Naive thymus-derived CD4-positive, alpha-beta T cell (primary cell): ENCODE measurements at regions not wholly inside any gene's neighbourhood (a gene's known extent, or its start where the extent isn't known, plus 50 kb on each side); places are given as distances from the start of the nearest gene placed in this dataset.

Source experiments
- ATAC-seq: fragments of 150-1000 bp; cut with Tn5 transposase; 2 replicates; pipeline ENCODE4 v1.10.0; 2021; ENCODE audit warnings: mild to moderate bottlenecking, moderate library complexity
- CTCF ChIA-PET: fragments of 350-600 bp; sonication (Branson Sonifier 250); formaldehyde crosslinking; loops from one replicate; lab custom pipeline; 2021; ENCODE audit warnings: antibody characterized with exemption; lab: Charles Lee
- POLR2A ChIA-PET: fragments of 350-600 bp; sonication (Branson Sonifier 250); formaldehyde crosslinking; loops from one replicate; lab custom pipeline; 2021; ENCODE audit warnings: antibody characterized with exemption, inconsistent platforms; lab: Charles Lee
- DNase-seq, 9 donors: peaks; one replicate each; pipeline versions ENCODE4 v3.0.0 to v3.0.0-alpha.2; 2020 to 2022; ENCODE audit warnings: mixed read lengths in 1 of 9
- H3K27ac ChIP-seq: one replicate; pipeline ENCODE4 v1.7.0; 2013; ENCODE audit warnings: mild to moderate bottlenecking, low read depth, low read length, moderate library complexity
- H3K27me3 ChIP-seq, 2 donors: one replicate each; pipeline ENCODE4 v1.7.0; 2013; ENCODE audit warnings: low read length in 2 of 2, mild to moderate bottlenecking in 2 of 2, moderate library complexity in 2 of 2; ENCODE audit not compliant: control insufficient read depth in 2 of 2, insufficient read depth in 2 of 2
- H3K36me3 ChIP-seq, 3 experiments: 1 replicate in 2 of 3; 2 replicates in 1 of 3; pipeline ENCODE4 v1.7.0; 2013; ENCODE audit warnings: low read length in 3 of 3, mild to moderate bottlenecking in 3 of 3, moderate library complexity in 1 of 3; ENCODE audit not compliant: insufficient read depth in 3 of 3, control insufficient read depth in 2 of 3
- H3K4me1 ChIP-seq, 2 donors: one replicate each; pipeline ENCODE4 v1.7.0; 2013; ENCODE audit warnings: low read length in 2 of 2, mild to moderate bottlenecking in 2 of 2, moderate library complexity in 1 of 2; ENCODE audit not compliant: control insufficient read depth in 2 of 2, insufficient read depth in 2 of 2
- H3K4me3 ChIP-seq: 2 replicates; pipeline ENCODE4 v1.7.0; 2013; ENCODE audit warnings: mild to moderate bottlenecking, low read length
- H3K9me3 ChIP-seq, 3 experiments: 1 replicate in 2 of 3; 2 replicates in 1 of 3; pipeline ENCODE4 v1.7.0; 2013; ENCODE audit warnings: low read length in 3 of 3; ENCODE audit not compliant: control insufficient read depth in 2 of 3
- H3K27ac Mint-ChIP-seq, 9 donors: one replicate each; pipeline ENCODE4 v1.8.0; 2020 to 2022; ENCODE audit warnings: mixed read lengths in 9 of 9, mild to moderate bottlenecking in 8 of 9, moderate library complexity in 5 of 9, inconsistent platforms in 2 of 9
- H3K27me3 Mint-ChIP-seq, 5 donors: one replicate each; pipeline ENCODE4 v1.8.0; 2021 to 2022; ENCODE audit warnings: mixed read lengths in 5 of 5, mild to moderate bottlenecking in 1 of 5
- H3K36me3 Mint-ChIP-seq, 5 donors: one replicate each; pipeline ENCODE4 v1.8.0; 2020 to 2022; ENCODE audit warnings: mixed read lengths in 5 of 5, mild to moderate bottlenecking in 3 of 5, inconsistent platforms in 1 of 5
- H3K4me1 Mint-ChIP-seq, 7 donors: one replicate each; pipeline ENCODE4 v1.8.0; 2020 to 2022; ENCODE audit warnings: mixed read lengths in 7 of 7, mild to moderate bottlenecking in 3 of 7, inconsistent platforms in 1 of 7
- H3K4me3 Mint-ChIP-seq, 10 donors: one replicate each; pipeline ENCODE4 v1.8.0; 2020 to 2022; ENCODE audit warnings: mild to moderate bottlenecking in 10 of 10, mixed read lengths in 10 of 10, moderate library complexity in 6 of 10, inconsistent platforms in 2 of 10
- H3K9me3 Mint-ChIP-seq, 11 donors: one replicate each; pipeline ENCODE4 v1.8.0; 2020 to 2022; ENCODE audit warnings: mixed read lengths in 11 of 11, mild to moderate bottlenecking in 4 of 11, inconsistent platforms in 1 of 11, moderate library complexity in 1 of 11
- intact Hi-C, 2 donors: fragments of 100-400 bp; cut with micrococcal nuclease; formaldehyde crosslinking; loops; one replicate each; pipeline ENCODE4 v1.15.1; 2023

GRCh38 chr3:18238746-18239331 lies 186.3 kb downstream of the SATB1 start:
- ATAC-seq (no peak), DNase-seq (no peak)
- Mint-ChIP-seq H3K27ac (no peak overlapping the region), H3K4me1 (peaks cover 0 to 1% (median 0%) of the 10 kb centered on the region in 7 donors), H3K36me3 (no peaks in the 10 kb centered on the region), H3K9me3 (no peaks in the 10 kb centered on the region), H3K4me3 (no peak overlapping the region), H3K27me3 (peaks cover 2 to 17% (median 10%) of the 10 kb centered on the region in 5 donors)
- no peaks in the 10 kb centered on the region for H3K27me3 ChIP-seq
- no peaks in the 10 kb centered on the region for H3K36me3 ChIP-seq
- H3K4me1 ChIP-seq: no peaks in the 10 kb centered on the region
- ChIA-PET CTCF (no interaction called here), POLR2A (no interaction called here)
- no peak overlapping the region for H3K27ac ChIP-seq
- H3K4me3 ChIP-seq: no peak overlapping the region
- intact Hi-C loops: no loop called here
- no peaks in the 10 kb centered on the region for H3K9me3 ChIP-seq

- no peaks in the 10 kb centered on the region for H3K36me3 Mint-ChIP-seq
- H3K27me3 Mint-ChIP-seq: peaks cover 7 to 20% (median 13%) of the 10 kb centered on the region in 5 donors
- H3K9me3 ChIP-seq: no peaks in the 10 kb centered on the region
- CTCF ChIA-PET: no interaction called here
- no peak for ATAC-seq
- H3K4me3 Mint-ChIP-seq: no peak overlapping the region
- H3K27ac Mint-ChIP-seq: no peak overlapping the region
- H3K4me1 Mint-ChIP-seq: peaks cover 0 to 1% (median 0%) of the 10 kb centered on the region in 7 donors
- no peak overlapping the region for H3K4me3 ChIP-seq
- no peaks in the 10 kb centered on the region for H3K36me3 ChIP-seq
- no peak for DNase-seq
- no peak overlapping the region for H3K27ac ChIP-seq
- H3K4me1 ChIP-seq: no peaks in the 10 kb centered on the region
- no peaks in the 10 kb centered on the region for H3K9me3 Mint-ChIP-seq
- intact Hi-C loops: no loop called here
- no peaks in the 10 kb centered on the region for H3K27me3 ChIP-seq
- POLR2A ChIA-PET: no interaction called here
These were observed 186.8 kb downstream of the SATB1 start for GRCh38 chr3:18238332-18238731.

- Histone ChIP-seq H3K9me3 (no peaks in the 10 kb centered on the region), H3K27ac (no peak overlapping the region), H3K36me3 (no peaks in the 10 kb centered on the region), H3K4me3 (no peak overlapping the region), H3K4me1 (no peaks in the 10 kb centered on the region), H3K27me3 (no peaks in the 10 kb centered on the region)
- ATAC-seq (no peak), DNase-seq (no peak)
- Mint-ChIP-seq H3K4me3 (no peak overlapping the region), H3K36me3 (no peaks in the 10 kb centered on the region), H3K4me1 (peaks cover 0 to 1% (median 0%) of the 10 kb centered on the region in 7 donors), H3K9me3 (no peaks in the 10 kb centered on the region), H3K27ac (no peak overlapping the region), H3K27me3 (peaks cover 8 to 26% (median 17%) of the 10 kb centered on the region in 5 donors)
- ChIA-PET CTCF (interaction anchor here (0.6 kb wide), 1 partner anchor 896 kb away, joined by 3 read pairs; no protein-coding TSS in a partner anchor), POLR2A (no interaction called here)
- intact Hi-C loops: no loop called here
These were observed 187.7 kb downstream of the SATB1 start for GRCh38 chr3:18237251-18238005.

DNA sequence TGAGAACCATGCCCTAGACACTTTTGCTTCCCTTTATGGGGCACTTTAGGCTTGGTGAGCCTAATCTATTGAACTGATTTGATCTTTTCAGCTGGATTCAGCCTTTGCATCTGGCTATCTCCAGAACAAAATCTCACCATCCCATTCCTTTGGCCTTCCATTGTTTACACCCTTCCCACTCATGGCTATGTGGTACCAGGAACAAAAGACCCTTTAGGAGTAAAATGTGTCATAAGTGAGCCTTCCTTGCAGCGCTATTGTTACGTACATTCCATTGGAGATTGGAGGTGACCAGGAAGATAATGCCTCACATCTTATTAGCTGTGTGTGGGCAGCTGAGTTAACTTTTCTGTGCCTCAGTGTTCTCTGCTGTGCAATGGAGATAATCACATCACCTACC lies 188.4 kb downstream of the SATB1 start:
- intact Hi-C loops: no loop called here
- Mint-ChIP-seq H3K27ac (no peak overlapping the region), H3K4me3 (no peak overlapping the region), H3K36me3 (no peaks in the 10 kb centered on the region), H3K4me1 (peaks cover 0 to 1% (median 0%) of the 10 kb centered on the region in 7 donors), H3K27me3 (peaks cover 8 to 22% (median 17%) of the 10 kb centered on the region in 5 donors), H3K9me3 (no peaks in the 10 kb centered on the region)
- Histone ChIP-seq H3K4me1 (no peaks in the 10 kb centered on the region), H3K27ac (no peak overlapping the region), H3K36me3 (no peaks in the 10 kb centered on the region), H3K9me3 (no peaks in the 10 kb centered on the region), H3K27me3 (no peaks in the 10 kb centered on the region), H3K4me3 (no peak overlapping the region)
- ATAC-seq (no peak), DNase-seq (no peak)
- POLR2A ChIA-PET: no interaction called here
- CTCF ChIA-PET: interaction anchor here (0.6 kb wide), 1 partner anchor 896 kb away, joined by 3 read pairs; no protein-coding TSS in a partner anchor

GRCh38 chr3:18234717-18235335 lies 190.3 kb downstream of the SATB1 start:
- Mint-ChIP-seq H3K27ac (no peak overlapping the region), H3K4me3 (no peak overlapping the region), H3K27me3 (peaks cover 9 to 17% (median 15%) of the 10 kb centered on the region in 5 donors), H3K9me3 (peaks cover 0 to 3% (median 0%) of the 10 kb centered on the region in 11 donors), H3K36me3 (no peaks in the 10 kb centered on the region), H3K4me1 (peaks cover 0 to 1% (median 0%) of the 10 kb centered on the region in 7 donors)
- DNase-seq: no peak
- no peaks in the 10 kb centered on the region for H3K9me3 ChIP-seq
- H3K36me3 ChIP-seq: no peaks in the 10 kb centered on the region
- no peaks in the 10 kb centered on the region for H3K4me1 ChIP-seq
- H3K27ac ChIP-seq: no peak overlapping the region
- no peak overlapping the region for H3K4me3 ChIP-seq
- ATAC-seq: no peak
- H3K27me3 ChIP-seq: no peaks in the 10 kb centered on the region
- CTCF ChIA-PET: interaction anchor here (0.6 kb wide), 1 partner anchor 100 kb away, joined by 3 read pairs; no protein-coding TSS in a partner anchor
- intact Hi-C loops: no loop called here
- POLR2A ChIA-PET: no interaction called here

GRCh38 chr3:18233987-18234716 lies 191.0 kb downstream of the SATB1 start:
- no peaks in the 10 kb centered on the region for H3K9me3 ChIP-seq
- POLR2A ChIA-PET: no interaction called here
- no peak for ATAC-seq

More at GRCh38 chr3:18233987-18234716, 191.0 kb downstream of the SATB1 start:
- intact Hi-C loops: no loop called here
- H3K4me1 Mint-ChIP-seq: peaks cover 0 to 1% (median 0%) of the 10 kb centered on the region in 7 donors
- Histone ChIP-seq H3K4me1 (no peaks in the 10 kb centered on the region), H3K4me3 (no peak overlapping the region), H3K27ac (no peak overlapping the region), H3K36me3 (no peaks in the 10 kb centered on the region), H3K27me3 (no peaks in the 10 kb centered on the region)
- no peaks in the 10 kb centered on the region for H3K36me3 Mint-ChIP-seq
- H3K9me3 Mint-ChIP-seq: peaks cover 0 to 3% (median 0%) of the 10 kb centered on the region in 11 donors
- CTCF ChIA-PET: no interaction called here
- no peak overlapping the region for H3K4me3 Mint-ChIP-seq
- no peak overlapping the region for H3K27ac Mint-ChIP-seq
- no peak for DNase-seq
- H3K27me3 Mint-ChIP-seq: peaks cover 4 to 17% (median 14%) of the 10 kb centered on the region in 5 donors
